HG03575 (cell line): ENCODE measurements at regions not wholly inside any gene's neighbourhood (a gene's known extent, or its start where the extent isn't known, plus 50 kb on each side); places are given as distances from the start of the nearest gene placed in this dataset.

Experiments used
- ATAC-seq: cut with Tn5 transposase; IDR thresholded peaks from one replicate; pipeline ENCODE4 v1.9.1; 2021; ENCODE audit not compliant: unreplicated experiment, insufficient number of reproducible peaks, low FRiP score; ENCODE audit errors: extremely low read depth

- no peak for ATAC-seq
Measured at GRCh38 chr12:127238107-127238506, 1028.9 kb upstream of the TMEM132C start.

- no peak for ATAC-seq
Measured at GRCh38 chr12:127239781-127240180, 1027.2 kb upstream of the TMEM132C start.

GRCh38 chr12:127240249-127240929 is 1026.6 kb upstream of the TMEM132C start:
- no peak for ATAC-seq

GRCh38 chr12:127241072-127241817 is 1025.7 kb upstream of the TMEM132C start:
- ATAC-seq = no peak

- ATAC-seq = no peak
Measured at GRCh38 chr12:127245009-127245408, 1022.0 kb upstream of the TMEM132C start.

GRCh38 chr12:127245437-127245836 is 1021.5 kb upstream of the TMEM132C start:
- ATAC-seq = no peak

GRCh38 chr12:127247937-127248336 is 1019.0 kb upstream of the TMEM132C start:
- ATAC-seq = no peak

- no peak for ATAC-seq
Measured at GRCh38 chr12:127249428-127249827, 1017.5 kb upstream of the TMEM132C start.

- no peak for ATAC-seq
Measured at GRCh38 chr12:127253797-127254327, 1013.1 kb upstream of the TMEM132C start.

GRCh38 chr12:127254420-127254955 is 1012.5 kb upstream of the TMEM132C start:
- no peak for ATAC-seq

- ATAC-seq = no peak
Measured at GRCh38 chr12:127257366-127257935, 1009.5 kb upstream of the TMEM132C start.

GRCh38 chr12:127260531-127260930 is 1006.4 kb upstream of the TMEM132C start:
- ATAC-seq = no peak

GRCh38 chr12:127260999-127261398 is 1006.0 kb upstream of the TMEM132C start:
- ATAC-seq = no peak

GRCh38 chr12:127262615-127263014 is 1004.4 kb upstream of the TMEM132C start:
- ATAC-seq = no peak

GRCh38 chr12:127263621-127264020 is 1003.3 kb upstream of the TMEM132C start:
- ATAC-seq = no peak

GRCh38 chr12:127267128-127267527 is 999.8 kb upstream of the TMEM132C start:
- ATAC-seq = no peak

GRCh38 chr12:127268213-127268612 is 998.8 kb upstream of the TMEM132C start:
- ATAC-seq = no peak

- ATAC-seq = no peak
Measured at GRCh38 chr12:127268706-127269425, 998.1 kb upstream of the TMEM132C start.

- ATAC-seq = no peak
Measured at GRCh38 chr12:127270193-127270592, 996.8 kb upstream of the TMEM132C start.
